CD14-positive monocyte (primary cell): ENCODE measurements at regions not wholly inside any gene's neighbourhood (a gene's known extent, or its start where the extent isn't known, plus 50 kb on each side); places are given as distances from the start of the nearest gene placed in this dataset.

Source experiments
- DNase-seq, 3 donors: peaks; one replicate each; pipeline ENCODE4 v3.0.0-alpha.2; 2011 to 2022
- H2AFZ ChIP-seq: 2 replicates; pipeline ENCODE4 v1.6.0; 2012; ENCODE audit warnings: mild to moderate bottlenecking, low read depth, low read length, inconsistent platforms; ENCODE audit not compliant: insufficient read depth, poor library complexity, severe bottlenecking
- H3K27ac ChIP-seq, 2 donors: 1 replicate in 1 of 2; 2 replicates in 1 of 2; pipeline ENCODE4 v1.5.1; 2012 to 2013; ENCODE audit warnings: low read length in 2 of 2, control low read depth in 1 of 2, inconsistent platforms in 1 of 2, low read depth in 1 of 2, mild to moderate bottlenecking in 1 of 2
- H3K27me3 ChIP-seq, 2 donors: one replicate each; pipeline versions ENCODE4 v1.6.0 to v1.6.1; 2011 to 2013; ENCODE audit warnings: low read length in 2 of 2; ENCODE audit not compliant: control insufficient read depth in 2 of 2, insufficient read depth in 2 of 2
- H3K36me3 ChIP-seq, 2 donors: replicated peaks in 1 of 2; 1 replicate in 1 of 2; 2 replicates in 1 of 2; pipeline versions ENCODE4 v1.5.1 to v1.6.1; 2012 to 2013; ENCODE audit warnings: low read length in 2 of 2, control low read depth in 1 of 2, inconsistent platforms in 1 of 2, mild to moderate bottlenecking in 1 of 2; ENCODE audit not compliant: insufficient read depth in 2 of 2, control insufficient read depth in 1 of 2
- H3K4me1 ChIP-seq, 2 donors: 1 replicate in 1 of 2; 2 replicates in 1 of 2; pipeline versions ENCODE4 v1.5.1 to v1.6.1; 2012 to 2013; ENCODE audit warnings: low read length in 2 of 2, control low read depth in 1 of 2, inconsistent platforms in 1 of 2, mild to moderate bottlenecking in 1 of 2, moderate library complexity in 1 of 2; ENCODE audit not compliant: insufficient read depth in 2 of 2, control insufficient read depth in 1 of 2
- H3K4me2 ChIP-seq: replicated peaks from 2 replicates; pipeline ENCODE3; 2012; ENCODE audit warnings: low read length, moderate library complexity, mild to moderate bottlenecking; ENCODE audit not compliant: poor library complexity, severe bottlenecking; ENCODE audit errors: extremely low read depth
- H3K4me3 ChIP-seq, 3 experiments: fragments of 200-600 bp in 1 of 3; sonication (generic) in 1 of 3; replicated peaks in 1 of 3; 1 replicate in 2 of 3; 2 replicates in 1 of 3; pipeline ENCODE4 v1.5.1; 2011 to 2013; ENCODE audit warnings: low read length in 3 of 3, mild to moderate bottlenecking in 3 of 3, control low read depth in 2 of 3, low read depth in 2 of 3, inconsistent platforms in 1 of 3, moderate library complexity in 1 of 3
- H3K79me2 ChIP-seq: 2 replicates; pipeline ENCODE4 v1.6.0; 2012; ENCODE audit warnings: mild to moderate bottlenecking, control low read depth, inconsistent platforms, low read length, moderate library complexity; ENCODE audit not compliant: insufficient read depth
- H3K9ac ChIP-seq: 2 replicates; pipeline ENCODE4 v1.6.0; 2017; ENCODE audit warnings: low read length, mild to moderate bottlenecking; ENCODE audit not compliant: insufficient read depth, poor library complexity, severe bottlenecking
- H3K9me3 ChIP-seq, 2 donors: replicated peaks in 1 of 2; 1 replicate in 1 of 2; 2 replicates in 1 of 2; pipeline versions ENCODE4 v1.5.1 to v1.6.1; 2012 to 2013; ENCODE audit warnings: low read length in 2 of 2, control low read depth in 1 of 2; ENCODE audit not compliant: control insufficient read depth in 1 of 2, insufficient read depth in 1 of 2
- H4K20me1 ChIP-seq: 2 replicates; pipeline ENCODE4 v1.6.0; 2012; ENCODE audit warnings: mild to moderate bottlenecking, low read length, control low read depth, moderate library complexity; ENCODE audit not compliant: insufficient read depth
- H3K27ac Mint-ChIP-seq, 7 donors: one replicate each; pipeline ENCODE4 v1.8.0; 2020; ENCODE audit warnings: mild to moderate bottlenecking in 7 of 7, mixed read lengths in 7 of 7, moderate library complexity in 6 of 7, inconsistent platforms in 2 of 7
- H3K27me3 Mint-ChIP-seq, 3 donors: one replicate each; pipeline ENCODE4 v1.8.0; 2021 to 2022; ENCODE audit warnings: low read depth in 3 of 3, mild to moderate bottlenecking in 3 of 3, mixed read lengths in 3 of 3, moderate library complexity in 3 of 3, inconsistent platforms in 1 of 3
- H3K36me3 Mint-ChIP-seq, 2 donors: one replicate each; pipeline ENCODE4 v1.8.0; 2020; ENCODE audit warnings: mixed read lengths in 2 of 2, inconsistent platforms in 1 of 2, mild to moderate bottlenecking in 1 of 2
- H3K4me1 Mint-ChIP-seq: one replicate; pipeline ENCODE4 v1.8.0; 2020; ENCODE audit warnings: mild to moderate bottlenecking, mixed read lengths
- H3K4me3 Mint-ChIP-seq, 2 donors: one replicate each; pipeline ENCODE4 v1.8.0; 2020; ENCODE audit warnings: mild to moderate bottlenecking in 2 of 2, mixed read lengths in 2 of 2, moderate library complexity in 1 of 2
- H3K9me3 Mint-ChIP-seq, 7 donors: one replicate each; pipeline ENCODE4 v1.8.0; 2020 to 2022; ENCODE audit warnings: mixed read lengths in 7 of 7, mild to moderate bottlenecking in 6 of 7, moderate library complexity in 6 of 7, inconsistent platforms in 2 of 7
- WGBS: methylation state at CpG from one replicate; pipeline ENCODE4 v1.1.5; 2013; ENCODE audit warnings: missing lambda C conversion rate; ENCODE audit not compliant: insufficient coverage; 5-methylcytosine and 5-hydroxymethylcytosine counted together
- intact Hi-C, 2 donors: fragments of 100-400 bp; cut with micrococcal nuclease; formaldehyde crosslinking; loops; one replicate each; pipeline versions ENCODE4 v1.15.0 to v1.15.1; 2023
- TF ChIP-seq, protein P1 (sequence below): fragments of 200-600 bp; IDR thresholded peaks from one replicate; pipeline ENCODE4 v1.8.0; 2022; ENCODE audit warnings: antibody characterized with exemption, mild to moderate bottlenecking

DNA sequence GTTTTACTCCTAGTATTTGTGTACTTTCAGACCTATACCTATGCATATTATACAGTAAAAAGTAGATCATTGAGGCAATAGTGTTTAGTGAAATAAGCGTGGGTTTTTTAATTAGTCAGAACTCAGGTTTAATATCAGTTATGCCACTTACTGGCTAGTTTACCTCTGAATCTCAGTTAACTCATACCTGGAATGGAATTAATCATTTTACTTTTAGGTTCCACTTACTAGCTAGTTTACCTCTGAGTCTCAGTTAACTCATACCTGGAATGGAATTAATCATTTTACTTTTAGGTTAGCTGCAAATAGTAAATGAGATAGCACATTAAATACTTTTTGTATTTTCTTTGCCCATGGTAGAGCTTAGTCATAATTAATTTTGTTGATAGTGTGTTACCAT is 475.7 kb downstream of the CCER1 start:
- no peak overlapping the region for H2AFZ ChIP-seq
- H3K4me2 ChIP-seq, result no peak overlapping the region
- no peak overlapping the region for H3K9ac ChIP-seq
- no CpG with 5 or more reads among the region's 1 CpG for WGBS
- no peaks in the 10 kb centered on the region for H4K20me1 ChIP-seq
- peaks cover 0 to 4% of the 10 kb centered on the region in 2 donors for H3K9me3 ChIP-seq
- H3K79me2 ChIP-seq, result no peaks in the 10 kb centered on the region
- Mint-ChIP-seq H3K36me3 (no peaks in the 10 kb centered on the region), H3K4me3 (no peak overlapping the region), H3K9me3 (peaks cover 0 to 4% (median 0%) of the 10 kb centered on the region in 7 donors), H3K27me3 (peaks cover 0 to 1% (median 0%) of the 10 kb centered on the region in 3 donors), H3K4me1 (no peaks in the 10 kb centered on the region), H3K27ac (no peak overlapping the region)
- H3K4me1 ChIP-seq, result no peaks in the 10 kb centered on the region
- H3K27ac ChIP-seq, result no peak overlapping the region
- no peak for DNase-seq
- TF ChIP-seq, protein P1, sequence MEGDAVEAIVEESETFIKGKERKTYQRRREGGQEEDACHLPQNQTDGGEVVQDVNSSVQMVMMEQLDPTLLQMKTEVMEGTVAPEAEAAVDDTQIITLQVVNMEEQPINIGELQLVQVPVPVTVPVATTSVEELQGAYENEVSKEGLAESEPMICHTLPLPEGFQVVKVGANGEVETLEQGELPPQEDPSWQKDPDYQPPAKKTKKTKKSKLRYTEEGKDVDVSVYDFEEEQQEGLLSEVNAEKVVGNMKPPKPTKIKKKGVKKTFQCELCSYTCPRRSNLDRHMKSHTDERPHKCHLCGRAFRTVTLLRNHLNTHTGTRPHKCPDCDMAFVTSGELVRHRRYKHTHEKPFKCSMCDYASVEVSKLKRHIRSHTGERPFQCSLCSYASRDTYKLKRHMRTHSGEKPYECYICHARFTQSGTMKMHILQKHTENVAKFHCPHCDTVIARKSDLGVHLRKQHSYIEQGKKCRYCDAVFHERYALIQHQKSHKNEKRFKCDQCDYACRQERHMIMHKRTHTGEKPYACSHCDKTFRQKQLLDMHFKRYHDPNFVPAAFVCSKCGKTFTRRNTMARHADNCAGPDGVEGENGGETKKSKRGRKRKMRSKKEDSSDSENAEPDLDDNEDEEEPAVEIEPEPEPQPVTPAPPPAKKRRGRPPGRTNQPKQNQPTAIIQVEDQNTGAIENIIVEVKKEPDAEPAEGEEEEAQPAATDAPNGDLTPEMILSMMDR, result no peak
- no peak overlapping the region for H3K4me3 ChIP-seq
- intact Hi-C loops, result no loop called here
- H3K36me3 ChIP-seq, result no peaks in the 10 kb centered on the region
- no peaks in the 10 kb centered on the region for H3K27me3 ChIP-seq

DNA sequence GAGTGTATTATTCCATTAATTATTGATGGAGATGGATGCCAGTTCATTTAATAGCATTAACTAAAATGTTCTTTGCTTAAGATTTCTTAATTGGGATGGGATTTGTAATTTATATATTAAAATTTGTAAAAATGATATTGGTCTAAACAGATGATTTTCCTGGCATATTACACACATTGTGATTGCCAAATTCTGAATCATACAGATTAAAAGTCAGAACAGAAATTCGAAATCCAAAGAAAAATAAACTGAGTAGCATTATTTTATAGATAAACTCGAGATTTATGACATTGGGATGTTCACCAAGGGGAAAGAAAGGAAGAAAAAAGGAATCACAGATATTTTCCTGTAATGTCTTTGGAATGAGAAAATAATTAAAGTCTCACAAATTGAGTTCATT is 481.1 kb downstream of the CCER1 start:
- Histone ChIP-seq H3K4me3 (no peak overlapping the region), H3K9me3 (peaks cover 11 to 12% of the 10 kb centered on the region in 2 donors), H4K20me1 (no peaks in the 10 kb centered on the region), H3K4me1 (no peaks in the 10 kb centered on the region), H3K27me3 (no peaks in the 10 kb centered on the region), H2AFZ (no peak overlapping the region), H3K9ac (no peak overlapping the region), H3K4me2 (no peak overlapping the region), H3K79me2 (no peaks in the 10 kb centered on the region), H3K36me3 (no peaks in the 10 kb centered on the region), H3K27ac (no peak overlapping the region)
- Mint-ChIP-seq H3K27ac (no peak overlapping the region), H3K9me3 (peaks cover 0 to 11% (median 5%) of the 10 kb centered on the region in 7 donors), H3K4me1 (no peaks in the 10 kb centered on the region), H3K36me3 (no peaks in the 10 kb centered on the region), H3K27me3 (peaks cover 0 to 1% (median 0%) of the 10 kb centered on the region in 3 donors), H3K4me3 (no peak overlapping the region)
- no CpG with 5 or more reads among the region's 2 CpGs for WGBS
- intact Hi-C loops, result no loop called here
- TF ChIP-seq, protein P1, result no peak
- DNase-seq, result no peak
